Neural progenitor cell (in vitro differentiated cells): ENCODE measurements at regions not wholly inside any gene's neighbourhood (a gene's known extent, or its start where the extent isn't known, plus 50 kb on each side); places are given as distances from the start of the nearest gene placed in this dataset.

Source experiments
- DNase-seq: peaks from one replicate; pipeline ENCODE4 v3.0.0-alpha.2; 2016; ENCODE audit warnings: low spot score
- H2AFZ ChIP-seq: fragments of 200-600 bp; sonication (generic); replicated peaks from 2 replicates; pipeline ENCODE4 v1.6.1; 2016; ENCODE audit warnings: antibody characterized with exemption
- H3F3A ChIP-seq: fragments of 200-600 bp; sonication (generic); 2 replicates; pipeline ENCODE4 v1.6.1; 2016; ENCODE audit warnings: antibody characterized with exemption, low read depth
- H3K27ac ChIP-seq: fragments of 200-600 bp; sonication (generic); 2 replicates; pipeline ENCODE4 v1.5.1; 2016; ENCODE audit warnings: mild to moderate bottlenecking
- H3K27me3 ChIP-seq: fragments of 200-600 bp; sonication (generic); 2 replicates; pipeline ENCODE4 v1.6.1; 2016; ENCODE audit warnings: mild to moderate bottlenecking, moderate library complexity
- H3K36me3 ChIP-seq: fragments of 200-600 bp; sonication (generic); 2 replicates; pipeline ENCODE4 v1.5.1; 2016
- H3K4me1 ChIP-seq: fragments of 200-600 bp; sonication (generic); 2 replicates; pipeline ENCODE4 v1.6.1; 2016; ENCODE audit warnings: mixed run types
- H3K4me2 ChIP-seq: fragments of 200-600 bp; sonication (generic); 2 replicates; pipeline ENCODE4 v1.6.1; 2016
- H3K4me3 ChIP-seq: fragments of 200-600 bp; sonication (generic); 2 replicates; pipeline ENCODE4 v1.5.1; 2016
- H3K79me2 ChIP-seq: fragments of 200-600 bp; sonication (generic); 2 replicates; pipeline ENCODE4 v1.6.1; 2016; ENCODE audit warnings: low read depth
- H3K9ac ChIP-seq: fragments of 200-600 bp; sonication (generic); 2 replicates; pipeline ENCODE4 v1.6.1; 2016
- H3K9me3 ChIP-seq: fragments of 200-600 bp; sonication (generic); 2 replicates; pipeline ENCODE4 v1.5.1; 2016; ENCODE audit warnings: low read depth
- H4K20me1 ChIP-seq: fragments of 200-600 bp; sonication (generic); 2 replicates; pipeline ENCODE4 v1.6.1; 2016; ENCODE audit warnings: low read depth
- H3K27ac Mint-ChIP-seq: 3 replicates; pipeline ENCODE4 v1.8.0; 2021; ENCODE audit warnings: mixed read lengths
- H3K27me3 Mint-ChIP-seq: 2 replicates; pipeline ENCODE4 v1.8.0; 2022; ENCODE audit warnings: low read depth, mild to moderate bottlenecking, inconsistent platforms, moderate library complexity, mixed read lengths; ENCODE audit not compliant: insufficient read depth
- H3K36me3 Mint-ChIP-seq: 3 replicates; pipeline ENCODE4 v1.8.0; 2021; ENCODE audit warnings: mixed read lengths
- H3K4me1 Mint-ChIP-seq: 3 replicates; pipeline ENCODE4 v1.8.0; 2021; ENCODE audit warnings: mixed read lengths
- H3K4me3 Mint-ChIP-seq: 3 replicates; pipeline ENCODE4 v1.8.0; 2021; ENCODE audit warnings: mild to moderate bottlenecking, moderate library complexity, mixed read lengths
- H3K9me3 Mint-ChIP-seq: 3 replicates; pipeline ENCODE4 v1.8.0; 2020; ENCODE audit warnings: mixed read lengths
- EZH2 ChIP-seq: fragments of 200-600 bp; sonication (generic); IDR thresholded peaks from 2 replicates; pipeline ENCODE4 v1.6.1; 2017; ENCODE audit warnings: antibody characterized with exemption, mild to moderate bottlenecking, moderate library complexity
- EZH2phosphoT487 ChIP-seq: fragments of 200-600 bp; sonication (generic); IDR thresholded peaks from 2 replicates; pipeline ENCODE4 v1.6.1; 2017; ENCODE audit warnings: antibody characterized with exemption
- TF ChIP-seq, protein P1 (sequence below): fragments of 200-600 bp; sonication (generic); IDR thresholded peaks from 2 replicates; pipeline ENCODE4 v1.5.1; 2017; ENCODE audit warnings: antibody characterized with exemption, mild to moderate bottlenecking

DNA sequence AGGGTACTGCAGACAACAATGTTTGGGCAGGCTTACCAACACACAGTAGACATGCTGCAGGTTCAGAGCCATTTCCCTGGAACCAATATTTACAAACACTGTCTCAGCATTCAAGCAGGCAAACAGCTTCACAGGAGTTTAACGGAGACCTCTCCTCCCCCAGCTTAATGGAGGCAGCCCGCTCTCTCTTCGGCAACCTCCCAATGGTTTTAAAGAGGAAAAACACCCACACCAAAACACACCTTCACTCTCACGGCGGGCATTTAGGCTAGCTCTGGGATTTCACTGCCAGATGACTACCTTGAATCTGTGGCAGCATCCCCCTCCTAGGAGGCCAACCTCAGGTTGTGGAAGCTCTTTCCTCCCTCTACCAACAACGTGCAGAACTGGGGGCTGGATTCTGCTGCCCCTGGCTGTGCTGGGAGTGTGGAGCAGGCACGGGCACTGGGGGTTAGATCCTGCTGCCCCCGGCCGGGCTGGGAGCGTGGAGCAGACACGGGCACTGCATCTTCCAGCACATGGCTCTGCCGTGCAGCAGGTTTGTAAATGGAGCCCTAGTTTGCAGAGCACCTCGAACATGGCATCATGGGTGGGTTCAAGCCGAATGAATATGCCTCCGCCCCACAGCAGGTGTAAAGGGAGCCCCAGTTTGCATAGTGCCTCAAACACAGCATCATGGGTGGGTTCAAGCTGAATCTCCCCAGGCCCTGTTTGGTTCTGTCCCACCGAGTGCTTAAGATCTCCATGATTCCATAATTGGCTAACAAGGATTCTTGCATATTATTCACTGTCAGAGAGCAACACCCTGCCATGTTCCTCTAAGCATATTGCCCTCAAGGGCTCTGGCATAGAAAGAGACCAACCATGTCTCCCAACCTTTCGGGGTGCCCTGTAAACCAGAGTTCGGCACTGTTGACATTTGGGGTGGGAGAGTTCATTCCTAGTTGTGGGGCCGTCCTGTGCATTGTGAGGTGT, 86.4 kb downstream of the RBFOX3 start:
- Histone ChIP-seq H3K4me3 (no peak overlapping the region), H3K36me3 (no peaks in the 10 kb centered on the region), H3K9me3 (no peaks in the 10 kb centered on the region), H2AFZ (no peak overlapping the region), H3K79me2 (no peaks in the 10 kb centered on the region), H3K4me2 (no peak overlapping the region), H4K20me1 (no peaks in the 10 kb centered on the region), H3F3A (peaks cover 10% of the 10 kb centered on the region), H3K27ac (no peak overlapping the region), H3K4me1 (peaks cover 26% of the 10 kb centered on the region), H3K9ac (no peak overlapping the region), H3K27me3 (no peaks in the 10 kb centered on the region)
- H3K36me3 Mint-ChIP-seq: no peaks in the 10 kb centered on the region
- no peak for TF ChIP-seq EZH2phosphoT487
- TF ChIP-seq, protein P1, sequence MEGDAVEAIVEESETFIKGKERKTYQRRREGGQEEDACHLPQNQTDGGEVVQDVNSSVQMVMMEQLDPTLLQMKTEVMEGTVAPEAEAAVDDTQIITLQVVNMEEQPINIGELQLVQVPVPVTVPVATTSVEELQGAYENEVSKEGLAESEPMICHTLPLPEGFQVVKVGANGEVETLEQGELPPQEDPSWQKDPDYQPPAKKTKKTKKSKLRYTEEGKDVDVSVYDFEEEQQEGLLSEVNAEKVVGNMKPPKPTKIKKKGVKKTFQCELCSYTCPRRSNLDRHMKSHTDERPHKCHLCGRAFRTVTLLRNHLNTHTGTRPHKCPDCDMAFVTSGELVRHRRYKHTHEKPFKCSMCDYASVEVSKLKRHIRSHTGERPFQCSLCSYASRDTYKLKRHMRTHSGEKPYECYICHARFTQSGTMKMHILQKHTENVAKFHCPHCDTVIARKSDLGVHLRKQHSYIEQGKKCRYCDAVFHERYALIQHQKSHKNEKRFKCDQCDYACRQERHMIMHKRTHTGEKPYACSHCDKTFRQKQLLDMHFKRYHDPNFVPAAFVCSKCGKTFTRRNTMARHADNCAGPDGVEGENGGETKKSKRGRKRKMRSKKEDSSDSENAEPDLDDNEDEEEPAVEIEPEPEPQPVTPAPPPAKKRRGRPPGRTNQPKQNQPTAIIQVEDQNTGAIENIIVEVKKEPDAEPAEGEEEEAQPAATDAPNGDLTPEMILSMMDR: no peak
- TF ChIP-seq EZH2: no peak
- H3K4me3 Mint-ChIP-seq: no peak overlapping the region
- peaks cover 9% of the 10 kb centered on the region for H3K27me3 Mint-ChIP-seq
- H3K27ac Mint-ChIP-seq: no peak overlapping the region
- no peaks in the 10 kb centered on the region for H3K9me3 Mint-ChIP-seq
- no peaks in the 10 kb centered on the region for H3K4me1 Mint-ChIP-seq
- DNase-seq: no peak

DNA sequence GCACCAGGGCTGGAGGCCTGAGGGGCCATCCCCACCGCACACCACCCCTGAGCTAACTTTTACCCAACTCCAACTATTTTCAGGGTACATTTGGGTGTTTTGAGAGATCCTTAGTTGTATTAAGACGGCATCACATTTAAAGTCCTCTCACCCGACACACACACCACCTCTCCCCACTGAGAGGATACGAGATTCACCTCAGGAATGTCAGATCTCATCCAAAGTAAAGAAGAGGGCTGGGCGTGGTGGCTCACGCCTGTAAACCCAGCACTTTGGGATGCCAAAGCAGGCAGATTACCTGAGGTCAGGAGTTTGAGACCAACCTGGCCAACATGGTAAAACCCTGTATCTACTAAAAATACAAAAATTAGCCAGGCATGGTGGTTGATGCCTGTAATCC, 88.4 kb downstream of the RBFOX3 start:
- peaks cover 7% of the 10 kb centered on the region for H3F3A ChIP-seq
- H3K4me1 Mint-ChIP-seq: peaks cover 7% of the 10 kb centered on the region
- no peaks in the 10 kb centered on the region for H3K79me2 ChIP-seq
- no peaks in the 10 kb centered on the region for H3K9me3 Mint-ChIP-seq
- no peak overlapping the region for H3K9ac ChIP-seq
- H2AFZ ChIP-seq: no peak overlapping the region
- no peak overlapping the region for H3K4me3 ChIP-seq
- no peak for DNase-seq
- peaks cover 12% of the 10 kb centered on the region for H3K27me3 Mint-ChIP-seq
- no peaks in the 10 kb centered on the region for H3K36me3 ChIP-seq
- H3K9me3 ChIP-seq: no peaks in the 10 kb centered on the region
- no peak overlapping the region for H3K4me3 Mint-ChIP-seq
- H3K27ac ChIP-seq: no peak overlapping the region
- no peak overlapping the region for H3K27ac Mint-ChIP-seq
- no peaks in the 10 kb centered on the region for H3K36me3 Mint-ChIP-seq
- peaks cover 17% of the 10 kb centered on the region for H3K4me1 ChIP-seq
- no peaks in the 10 kb centered on the region for H3K27me3 ChIP-seq
- TF ChIP-seq, protein P1: no peak
- TF ChIP-seq EZH2 (no peak), EZH2phosphoT487 (no peak)
- H3K4me2 ChIP-seq: no peak overlapping the region
- no peaks in the 10 kb centered on the region for H4K20me1 ChIP-seq

DNA sequence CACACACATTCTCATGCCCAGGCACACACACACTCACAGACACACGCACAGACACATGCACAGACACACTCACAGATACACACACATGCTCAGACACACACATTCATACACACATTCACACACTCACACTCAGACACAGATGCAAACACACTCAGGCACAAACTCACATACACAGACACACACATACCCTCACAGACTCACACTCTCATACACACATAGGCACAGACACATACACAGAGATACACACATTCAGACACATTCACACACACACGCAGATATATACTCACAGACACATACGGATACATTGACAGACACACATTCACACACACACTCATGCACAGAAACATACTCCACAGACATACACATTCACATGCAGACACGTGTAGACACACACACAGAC, 89.6 kb downstream of the RBFOX3 start:
- H3K36me3 ChIP-seq: no peaks in the 10 kb centered on the region
- H3K27ac Mint-ChIP-seq: no peak overlapping the region
- no peak overlapping the region for H2AFZ ChIP-seq
- H3K4me3 Mint-ChIP-seq: no peak overlapping the region
- no peaks in the 10 kb centered on the region for H3K9me3 Mint-ChIP-seq
- H3K4me1 Mint-ChIP-seq: peaks cover 14% of the 10 kb centered on the region
- H3K27me3 Mint-ChIP-seq: peaks cover 17% of the 10 kb centered on the region
- no peak overlapping the region for H3K9ac ChIP-seq
- no peaks in the 10 kb centered on the region for H3K79me2 ChIP-seq
- no peaks in the 10 kb centered on the region for H3K27me3 ChIP-seq
- H3K27ac ChIP-seq: no peak overlapping the region
- no peaks in the 10 kb centered on the region for H3F3A ChIP-seq
- no peak for DNase-seq
- no peak overlapping the region for H3K4me3 ChIP-seq
- TF ChIP-seq EZH2phosphoT487 (no peak), EZH2 (no peak)
- TF ChIP-seq, protein P1: no peak
- peaks cover 15% of the 10 kb centered on the region for H3K4me1 ChIP-seq
- no peaks in the 10 kb centered on the region for H4K20me1 ChIP-seq
- no peaks in the 10 kb centered on the region for H3K9me3 ChIP-seq
- H3K4me2 ChIP-seq: no peak overlapping the region
- H3K36me3 Mint-ChIP-seq: no peaks in the 10 kb centered on the region
